ENCODE measurements at regions not wholly inside any gene's neighbourhood (a gene's known extent, or its start where the extent isn't known, plus 50 kb on each side); places are given as distances from the start of the nearest gene placed in this dataset.

- no peak for TF ChIP-seq CTCF (IDR thresholded peaks at IDR 0.05)
- TF ChIP-seq POLR2A (IDR thresholded peaks at IDR 0.05): no peak
These were observed 104.4 kb downstream of the PPM1A start for GRCh38 chr14:60353420-60353819.

Measured in uterus (tissue), 2 donors.